SKM-1 treated with dmso at 0.1 percent for 144 hours (cell line): ENCODE measurements at regions not wholly inside any gene's neighbourhood (a gene's known extent, or its start where the extent isn't known, plus 50 kb on each side); places are given as distances from the start of the nearest gene placed in this dataset.
"Not testable (repeated sequence)": the region's sequence is repeated elsewhere in the genome, so short reads cannot be mapped to it uniquely, and the experiment has no call there.

ENCODE experiments used
- DNase-seq: peaks from one replicate; lab custom pipeline; 2025; ENCODE audit not compliant: unreplicated experiment; lab: John Stamatoyannopoulos, UW

GRCh38 chr7:46135557-46135956 lies 214.5 kb upstream of the IGFBP3 start:
- no peak for DNase-seq

GRCh38 chr7:46134795-46135194 lies 213.7 kb upstream of the IGFBP3 start:
- DNase-seq = no peak

- DNase-seq = no peak
Measured at GRCh38 chr7:46134385-46134784, 213.3 kb upstream of the IGFBP3 start.

- DNase-seq = no peak
Measured at GRCh38 chr7:46133751-46134150, 212.7 kb upstream of the IGFBP3 start.

- no peak for DNase-seq
Measured at GRCh38 chr7:46133072-46133471, 212.0 kb upstream of the IGFBP3 start.

GRCh38 chr7:46131916-46132795 lies 211.1 kb upstream of the IGFBP3 start:
- DNase-seq = no peak

- DNase-seq = no peak
Measured at GRCh38 chr7:46129831-46130230, 208.8 kb upstream of the IGFBP3 start.

GRCh38 chr7:46127814-46128213 lies 206.7 kb upstream of the IGFBP3 start:
- no peak for DNase-seq

GRCh38 chr7:46126675-46127300 lies 205.7 kb upstream of the IGFBP3 start:
- DNase-seq = no peak

- no peak for DNase-seq
Measured at GRCh38 chr7:46123756-46124343, 202.8 kb upstream of the IGFBP3 start.

- DNase-seq = no peak
Measured at GRCh38 chr7:46115410-46115809, 194.3 kb upstream of the IGFBP3 start.

- DNase-seq = no peak
Measured at GRCh38 chr7:46109437-46109836, 188.4 kb upstream of the IGFBP3 start.

- DNase-seq = no peak
Measured at GRCh38 chr7:46108272-46108671, 187.2 kb upstream of the IGFBP3 start.

GRCh38 chr7:46107610-46108217 lies 186.6 kb upstream of the IGFBP3 start:
- no peak for DNase-seq

GRCh38 chr7:46100521-46100920 lies 179.4 kb upstream of the IGFBP3 start:
- DNase-seq = no peak

GRCh38 chr7:46099076-46099475 lies 178.0 kb upstream of the IGFBP3 start:
- no peak for DNase-seq

- no peak for DNase-seq
Measured at GRCh38 chr7:46091071-46091470, 170.0 kb upstream of the IGFBP3 start.

GRCh38 chr7:46089281-46089680 lies 168.2 kb upstream of the IGFBP3 start:
- DNase-seq = no peak

GRCh38 chr7:46088486-46088885 lies 167.4 kb upstream of the IGFBP3 start:
- DNase-seq = not testable (repeated sequence)

GRCh38 chr7:46080595-46081159 lies 159.6 kb upstream of the IGFBP3 start:
- no peak for DNase-seq

GRCh38 chr7:46079421-46079820 lies 158.3 kb upstream of the IGFBP3 start:
- no peak for DNase-seq
